Tibial nerve (tissue), 4 donors: ENCODE measurements at regions not wholly inside any gene's neighbourhood (a gene's known extent, or its start where the extent isn't known, plus 50 kb on each side); places are given as distances from the start of the nearest gene placed in this dataset.

ENCODE experiments used
- DNase-seq, 2 donors: peaks; one replicate each; pipeline ENCODE4 v3.0.0-alpha.2; 2019; ENCODE audit warnings: low spot score in 2 of 2
- H3K27ac ChIP-seq, 4 donors: fragments of 200-600 bp; sonication (generic) in 3 of 4; one replicate each; pipeline ENCODE4 v1.5.1; 2017 to 2019; ENCODE audit warnings: mild to moderate bottlenecking in 1 of 4
- H3K27me3 ChIP-seq, 2 donors: fragments of 200-600 bp; sonication (generic) in 1 of 2; one replicate each; pipeline versions ENCODE4 v1.5.1 to v1.6.0; 2017 to 2019
- H3K36me3 ChIP-seq, 3 donors: fragments of 200-600 bp; sonication (generic); one replicate each; pipeline ENCODE4 v1.5.1; 2018 to 2019
- H3K4me1 ChIP-seq, 4 donors: fragments of 200-600 bp; sonication (generic) in 3 of 4; one replicate each; pipeline ENCODE4 v1.5.1; 2017 to 2019
- H3K4me3 ChIP-seq, 4 donors: fragments of 200-600 bp; sonication (generic) in 3 of 4; one replicate each; pipeline ENCODE4 v1.5.1; 2017 to 2019; ENCODE audit warnings: mild to moderate bottlenecking in 1 of 4, moderate library complexity in 1 of 4
- H3K9me3 ChIP-seq, 4 donors: fragments of 200-600 bp; sonication (generic) in 3 of 4; one replicate each; pipeline ENCODE4 v1.5.1; 2017 to 2019
- EP300 ChIP-seq, 2 donors: sonication (generic); formaldehyde crosslinking; IDR thresholded peaks; one replicate each; pipeline ENCODE4 v1.6.1; 2017; ENCODE audit warnings: antibody characterized with exemption in 2 of 2, mild to moderate bottlenecking in 1 of 2
- POLR2A ChIP-seq, 2 donors: fragments of 450-650 bp; IDR thresholded peaks; one replicate each; pipeline ENCODE4 v1.6.1; 2017; ENCODE audit warnings: antibody characterized with exemption in 2 of 2, mild to moderate bottlenecking in 2 of 2, moderate library complexity in 2 of 2
- WGBS, 2 donors: methylation state at CpG; one replicate each; pipeline ENCODE4 v1.1.5; 2018; 5-methylcytosine and 5-hydroxymethylcytosine counted together
- TF ChIP-seq, protein P1 (sequence below), 5 experiments: fragments of 200-600 bp in 3 of 5; fragments of 450-650 bp in 2 of 5; sonication (generic) in 3 of 5; IDR thresholded peaks; one replicate each; pipeline ENCODE4 v1.5.1; 2016 to 2019; ENCODE audit warnings: antibody characterized with exemption in 5 of 5, mild to moderate bottlenecking in 3 of 5, moderate library complexity in 2 of 5

DNA sequence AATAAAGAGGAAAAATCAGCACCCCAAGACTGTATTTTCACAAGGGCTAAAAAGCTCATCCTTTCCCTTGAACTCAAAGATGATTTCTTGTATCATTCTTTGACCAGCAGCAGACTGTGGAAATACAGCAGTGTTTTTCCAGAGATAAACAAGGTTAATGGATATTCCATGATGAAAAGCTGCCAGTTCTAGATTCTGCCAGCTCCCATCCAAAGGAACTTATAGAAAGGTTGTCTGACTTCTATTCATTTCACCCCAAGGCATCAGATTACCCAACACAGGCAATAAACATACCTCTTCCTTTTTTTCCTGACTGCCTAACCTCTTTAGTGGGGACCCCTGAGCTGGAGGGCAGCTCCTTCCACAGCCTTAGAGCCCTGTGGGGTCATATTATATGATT lies 375.8 kb upstream of the THBS1 start:
- TF ChIP-seq POLR2A (IDR thresholded peaks at IDR 0.05) (no peak), EP300 (IDR thresholded peaks at IDR 0.05) (no peak)
- TF ChIP-seq, protein P1, sequence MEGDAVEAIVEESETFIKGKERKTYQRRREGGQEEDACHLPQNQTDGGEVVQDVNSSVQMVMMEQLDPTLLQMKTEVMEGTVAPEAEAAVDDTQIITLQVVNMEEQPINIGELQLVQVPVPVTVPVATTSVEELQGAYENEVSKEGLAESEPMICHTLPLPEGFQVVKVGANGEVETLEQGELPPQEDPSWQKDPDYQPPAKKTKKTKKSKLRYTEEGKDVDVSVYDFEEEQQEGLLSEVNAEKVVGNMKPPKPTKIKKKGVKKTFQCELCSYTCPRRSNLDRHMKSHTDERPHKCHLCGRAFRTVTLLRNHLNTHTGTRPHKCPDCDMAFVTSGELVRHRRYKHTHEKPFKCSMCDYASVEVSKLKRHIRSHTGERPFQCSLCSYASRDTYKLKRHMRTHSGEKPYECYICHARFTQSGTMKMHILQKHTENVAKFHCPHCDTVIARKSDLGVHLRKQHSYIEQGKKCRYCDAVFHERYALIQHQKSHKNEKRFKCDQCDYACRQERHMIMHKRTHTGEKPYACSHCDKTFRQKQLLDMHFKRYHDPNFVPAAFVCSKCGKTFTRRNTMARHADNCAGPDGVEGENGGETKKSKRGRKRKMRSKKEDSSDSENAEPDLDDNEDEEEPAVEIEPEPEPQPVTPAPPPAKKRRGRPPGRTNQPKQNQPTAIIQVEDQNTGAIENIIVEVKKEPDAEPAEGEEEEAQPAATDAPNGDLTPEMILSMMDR (IDR thresholded peaks at IDR 0.05), result no peak
- H3K27me3 ChIP-seq, result no peaks in the 10 kb centered on the region
- no peak overlapping the region for H3K4me3 ChIP-seq
- H3K27ac ChIP-seq, result no peak overlapping the region
- DNase-seq, result no peak
- no peaks in the 10 kb centered on the region for H3K36me3 ChIP-seq
- H3K9me3 ChIP-seq, result peaks cover 0 to 3% (median 0%) of the 10 kb centered on the region in 4 donors
- H3K4me1 ChIP-seq, result no peaks in the 10 kb centered on the region

DNA sequence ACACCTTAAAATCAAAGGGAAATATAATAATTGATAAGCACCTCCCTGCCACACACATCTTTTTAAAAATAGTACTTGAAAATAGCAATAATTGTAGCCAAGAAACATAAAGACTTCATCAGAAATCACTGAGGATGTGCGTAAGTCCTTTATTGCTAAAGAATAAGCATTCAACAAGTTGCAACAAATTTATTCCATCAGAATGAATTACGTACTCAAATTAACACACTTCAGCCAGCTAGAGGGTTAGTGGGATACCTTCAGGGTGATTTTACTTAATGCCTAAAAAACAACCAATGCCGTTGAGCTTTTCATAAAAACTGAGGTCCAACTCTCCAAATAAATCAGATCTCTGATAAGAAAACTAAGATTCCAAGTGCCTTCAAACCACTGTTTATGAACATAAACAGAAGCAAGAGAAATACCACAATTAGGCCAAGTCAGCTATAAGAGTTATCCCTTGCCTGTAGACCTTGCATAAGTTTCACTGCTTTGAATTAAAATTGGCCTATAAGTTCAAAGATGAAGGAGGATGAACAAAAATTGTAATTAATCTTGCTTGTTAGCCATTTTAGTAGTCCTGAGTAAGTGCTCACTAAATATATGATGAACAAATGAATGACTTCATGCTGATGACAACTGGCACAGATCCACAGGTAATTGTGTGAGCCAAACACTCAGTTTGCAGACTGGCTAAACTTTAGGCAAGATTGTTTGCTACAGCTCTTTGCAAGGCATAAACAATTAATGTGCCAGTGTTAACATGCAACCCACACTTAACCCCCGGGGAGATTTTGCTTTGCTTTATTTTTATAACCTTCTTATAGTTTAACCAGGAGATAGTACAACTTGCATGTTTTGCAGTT lies 375.1 kb upstream of the THBS1 start:
- Histone ChIP-seq H3K4me1 (no peaks in the 10 kb centered on the region), H3K4me3 (no peak overlapping the region), H3K27ac (no peak overlapping the region), H3K27me3 (no peaks in the 10 kb centered on the region), H3K36me3 (no peaks in the 10 kb centered on the region), H3K9me3 (peaks cover 0 to 3% (median 0%) of the 10 kb centered on the region in 4 donors)
- WGBS, 2 donors, result 93 to 95% methylated on average over 4 of the region's 4 CpGs
- TF ChIP-seq POLR2A (IDR thresholded peaks at IDR 0.05), result no peak
- TF ChIP-seq, protein P1 (IDR thresholded peaks at IDR 0.05), result no peak
- no peak for TF ChIP-seq EP300 (IDR thresholded peaks at IDR 0.05)
- no peak for DNase-seq

DNA sequence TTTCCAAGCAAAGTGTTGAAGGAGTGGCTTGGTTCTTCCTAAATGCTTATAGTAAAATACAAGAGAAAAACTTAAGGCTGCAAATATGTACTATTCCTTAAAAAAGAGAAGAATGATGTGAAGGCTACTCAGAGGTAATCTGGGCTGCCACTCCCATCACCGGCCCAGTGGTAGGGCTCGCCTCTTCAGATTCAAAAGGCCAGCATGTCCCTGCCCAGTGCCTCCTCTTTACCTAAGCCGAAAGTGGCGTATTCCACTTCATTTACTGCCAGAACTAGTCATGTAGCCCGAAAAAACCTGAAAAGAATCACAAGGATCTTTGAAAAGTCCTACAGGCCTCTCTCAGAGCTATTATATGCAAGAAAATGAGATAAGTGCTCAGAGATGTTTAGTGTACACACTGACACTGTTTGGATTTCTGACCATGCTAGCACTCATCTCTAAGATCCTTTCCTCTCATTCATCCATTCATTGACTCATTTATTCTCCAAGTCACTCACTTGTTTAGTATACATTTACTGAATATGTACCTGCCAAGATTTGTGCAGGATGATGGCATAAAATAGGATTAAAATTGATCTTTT lies 373.3 kb upstream of the THBS1 start:
- Histone ChIP-seq H3K9me3 (peaks cover 0 to 3% (median 0%) of the 10 kb centered on the region in 4 donors), H3K27me3 (no peaks in the 10 kb centered on the region), H3K36me3 (no peaks in the 10 kb centered on the region), H3K4me3 (no peak overlapping the region), H3K27ac (no peak overlapping the region), H3K4me1 (no peaks in the 10 kb centered on the region)
- TF ChIP-seq EP300 (IDR thresholded peaks at IDR 0.05), result no peak
- TF ChIP-seq, protein P1 (IDR thresholded peaks at IDR 0.05), result no peak
- no peak for TF ChIP-seq POLR2A (IDR thresholded peaks at IDR 0.05)
- 95 to 97% methylated on average over 5 of the region's 5 CpGs for WGBS, 2 donors
- no peak for DNase-seq

DNA sequence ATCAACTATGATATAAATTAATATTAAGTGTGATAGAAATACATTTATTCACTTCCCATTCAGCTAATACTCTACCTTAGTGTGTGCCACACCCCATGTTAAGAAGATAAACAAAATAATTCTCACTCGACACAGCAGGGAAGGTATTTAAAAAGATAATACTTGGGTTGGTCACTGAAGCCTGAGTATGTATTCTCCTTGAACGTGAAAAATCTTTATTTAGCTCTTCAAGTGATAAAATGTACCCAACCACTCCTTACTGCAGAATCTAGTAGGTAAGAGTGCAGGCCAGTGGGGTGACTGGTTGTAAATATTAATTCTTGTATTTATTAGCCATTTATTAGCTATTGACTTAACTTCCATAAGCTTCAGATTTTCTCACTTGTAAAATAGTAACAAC lies 372.7 kb upstream of the THBS1 start:
- Histone ChIP-seq H3K4me1 (no peaks in the 10 kb centered on the region), H3K4me3 (no peak overlapping the region), H3K9me3 (peaks cover 0 to 3% (median 0%) of the 10 kb centered on the region in 4 donors), H3K27ac (no peak overlapping the region), H3K27me3 (no peaks in the 10 kb centered on the region), H3K36me3 (no peaks in the 10 kb centered on the region)
- WGBS, 2 donors, result 75 to 84% methylated on average over 2 of the region's 2 CpGs
- DNase-seq, result no peak
- TF ChIP-seq, protein P1 (IDR thresholded peaks at IDR 0.05), result no peak
- no peak for TF ChIP-seq EP300 (IDR thresholded peaks at IDR 0.05)
- no peak for TF ChIP-seq POLR2A (IDR thresholded peaks at IDR 0.05)

DNA sequence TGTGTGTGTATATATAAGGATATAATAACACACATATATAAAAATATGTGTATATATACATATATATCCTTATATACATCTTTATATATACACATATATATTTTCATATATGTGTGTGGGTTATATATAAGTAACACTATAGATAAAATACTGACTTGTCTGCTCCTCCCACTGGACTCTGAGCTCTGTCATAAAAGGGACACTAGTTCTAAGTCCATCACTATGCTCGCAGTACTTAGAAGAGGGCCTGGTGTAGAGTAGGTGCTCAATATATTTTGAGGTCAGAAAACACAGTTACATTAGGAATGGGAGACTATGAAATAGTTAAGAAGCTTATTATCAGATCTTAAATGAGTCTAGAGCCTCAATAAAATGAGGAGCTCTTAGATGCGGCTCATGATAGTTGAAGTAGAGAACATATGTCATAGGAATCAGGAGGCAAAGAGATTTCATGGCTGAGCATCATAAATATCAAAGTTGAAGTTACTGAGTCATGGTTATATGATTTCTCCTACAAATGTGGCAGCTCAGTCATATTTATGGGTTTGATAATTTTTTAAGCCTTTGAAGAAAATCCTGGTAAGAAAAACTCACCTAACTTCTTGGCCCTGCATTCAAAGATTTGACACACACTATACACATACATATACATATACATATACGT lies 371.2 kb upstream of the THBS1 start:
- TF ChIP-seq, protein P1 (IDR thresholded peaks at IDR 0.05), result no peak
- TF ChIP-seq EP300 (IDR thresholded peaks at IDR 0.05) (no peak), POLR2A (IDR thresholded peaks at IDR 0.05) (no peak)
- H3K4me1 ChIP-seq, result peaks cover 0 to 7% (median 0%) of the 10 kb centered on the region in 4 donors
- no peaks in the 10 kb centered on the region for H3K27me3 ChIP-seq
- DNase-seq, result no peak
- no peak overlapping the region for H3K4me3 ChIP-seq
- H3K9me3 ChIP-seq, result peaks cover 0 to 3% (median 0%) of the 10 kb centered on the region in 4 donors
- no peaks in the 10 kb centered on the region for H3K36me3 ChIP-seq
- no peak overlapping the region for H3K27ac ChIP-seq
- WGBS, 2 donors, result 96 to 97% methylated on average over 3 of the region's 3 CpGs
